ENCODE measurements at regions not wholly inside any gene's neighbourhood (a gene's known extent, or its start where the extent isn't known, plus 50 kb on each side); places are given as distances from the start of the nearest gene placed in this dataset.

- 79% methylated on average over 1 of the region's 1 CpG for WGBS
- no peak overlapping the region for H3K27ac ChIP-seq
- no peak for DNase-seq (ENCODE audit: low spot score in 2 of 2)
- no peaks in the 10 kb centered on the region for H3K9me3 ChIP-seq
- H3K27me3 ChIP-seq, result no peaks in the 10 kb centered on the region
- H3K4me3 ChIP-seq, result no peak overlapping the region
- TF ChIP-seq CTCF (IDR thresholded peaks at IDR 0.05), result no peak
- no peak for TF ChIP-seq POLR2A (IDR thresholded peaks at IDR 0.05)
- no peak for TF ChIP-seq EP300 (IDR thresholded peaks at IDR 0.05)
- no peak for TF ChIP-seq POLR2AphosphoS5 (IDR thresholded peaks at IDR 0.05)
- no peaks in the 10 kb centered on the region for H3K4me1 ChIP-seq
- H3K36me3 ChIP-seq, result no peaks in the 10 kb centered on the region
These were observed 366.7 kb upstream of the PKN2 start for GRCh38 chr1:88317396-88317795.

GRCh38 chr1:88318740-88319139, 365.3 kb upstream of the PKN2 start:
- Histone ChIP-seq H3K27me3 (no peaks in the 10 kb centered on the region), H3K4me3 (no peak overlapping the region), H3K27ac (no peak overlapping the region), H3K4me1 (no peaks in the 10 kb centered on the region), H3K9me3 (no peaks in the 10 kb centered on the region), H3K36me3 (no peaks in the 10 kb centered on the region)
- 79% methylated on average over 7 of the region's 7 CpGs for WGBS
- TF ChIP-seq CTCF (IDR thresholded peaks at IDR 0.05), result no peak
- TF ChIP-seq POLR2AphosphoS5 (IDR thresholded peaks at IDR 0.05), result no peak
- no peak for TF ChIP-seq POLR2A (IDR thresholded peaks at IDR 0.05)
- no peak for TF ChIP-seq EP300 (IDR thresholded peaks at IDR 0.05)
- DNase-seq (ENCODE audit: low spot score in 2 of 2), result no peak

- H3K4me3 ChIP-seq, result no peak overlapping the region
- TF ChIP-seq EP300 (IDR thresholded peaks at IDR 0.05) (no peak), POLR2AphosphoS5 (IDR thresholded peaks at IDR 0.05) (no peak), POLR2A (IDR thresholded peaks at IDR 0.05) (no peak), CTCF (IDR thresholded peaks at IDR 0.05) (no peak)
- H3K27ac ChIP-seq, result no peak overlapping the region
- H3K27me3 ChIP-seq, result no peaks in the 10 kb centered on the region
- no peaks in the 10 kb centered on the region for H3K36me3 ChIP-seq
- H3K9me3 ChIP-seq, result no peaks in the 10 kb centered on the region
- 31% methylated on average over 3 of the region's 3 CpGs for WGBS
- DNase-seq (ENCODE audit: low spot score in 2 of 2), result no peak
- H3K4me1 ChIP-seq, result no peaks in the 10 kb centered on the region
These were observed 363.8 kb upstream of the PKN2 start for GRCh38 chr1:88320291-88320690.

DNA sequence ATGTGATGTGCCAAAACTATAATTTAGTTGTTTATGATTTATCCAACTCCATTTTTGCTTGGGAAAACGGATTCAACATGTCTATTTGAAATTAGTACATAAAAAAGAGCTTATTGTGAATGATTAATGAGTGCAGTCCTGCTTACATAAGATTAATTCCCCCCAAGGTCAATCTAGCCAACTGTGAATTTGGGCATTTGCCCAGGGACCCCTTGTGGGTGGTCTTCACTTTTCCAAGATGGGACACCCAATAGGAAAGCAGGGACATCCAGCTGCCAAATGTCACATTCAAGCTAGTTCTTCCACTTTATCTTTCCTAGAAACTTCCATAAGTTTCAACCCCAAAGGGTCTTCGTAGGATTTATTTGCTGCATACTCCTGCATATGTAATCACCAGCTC, 362.4 kb upstream of the PKN2 start:
- no peaks in the 10 kb centered on the region for H3K27me3 ChIP-seq
- H3K27ac ChIP-seq, result no peak overlapping the region
- no peak overlapping the region for H3K4me3 ChIP-seq
- no peak for DNase-seq (ENCODE audit: low spot score in 2 of 2)
- H3K9me3 ChIP-seq, result no peaks in the 10 kb centered on the region
- TF ChIP-seq EP300 (IDR thresholded peaks at IDR 0.05) (no peak), POLR2AphosphoS5 (IDR thresholded peaks at IDR 0.05) (no peak), CTCF (IDR thresholded peaks at IDR 0.05) (no peak), POLR2A (IDR thresholded peaks at IDR 0.05) (no peak)
- H3K36me3 ChIP-seq, result no peaks in the 10 kb centered on the region
- 64% methylated on average over 2 of the region's 2 CpGs for WGBS
- no peaks in the 10 kb centered on the region for H3K4me1 ChIP-seq

GRCh38 chr1:88324899-88325298, 359.2 kb upstream of the PKN2 start:
- no peaks in the 10 kb centered on the region for H3K36me3 ChIP-seq
- no peaks in the 10 kb centered on the region for H3K9me3 ChIP-seq
- WGBS, result 51% methylated on average over 3 of the region's 3 CpGs
- no peak for TF ChIP-seq EP300 (IDR thresholded peaks at IDR 0.05)
- TF ChIP-seq POLR2AphosphoS5 (IDR thresholded peaks at IDR 0.05), result no peak
- no peak overlapping the region for H3K4me3 ChIP-seq
- DNase-seq (ENCODE audit: low spot score in 2 of 2), result no peak
- no peaks in the 10 kb centered on the region for H3K27me3 ChIP-seq
- H3K4me1 ChIP-seq, result peaks cover 4% of the 10 kb centered on the region
- H3K27ac ChIP-seq, result no peak overlapping the region

Data from suprapubic skin (tissue), 4 donors.